ENCODE measurements at regions not wholly inside any gene's neighbourhood (a gene's known extent, or its start where the extent isn't known, plus 50 kb on each side); places are given as distances from the start of the nearest gene placed in this dataset.

GRCh38 chr17:71188811-71189492 is 931.9 kb upstream of the SOX9 start (continued):
- TF ChIP-seq CHD7 (IDR thresholded peaks at IDR 0.05; ENCODE audit: insufficient replicate concordance, low read length) (no peak), CBX5 (IDR thresholded peaks at IDR 0.05; ENCODE audit: low read depth, low read length) (no peak), HDAC6 (IDR thresholded peaks at IDR 0.05; ENCODE audit: low read depth, low read length) (no peak), ATF3 (IDR thresholded peaks at IDR 0.05; ENCODE audit: insufficient read depth, low read depth, low read length) (no peak), RAD21 (IDR thresholded peaks at IDR 0.05 in 1 of 2, conservative IDR thresholded peaks at IDR 0.05 in 1 of 2; ENCODE audit: low read depth in 2 of 2, low read length in 2 of 2) (no peak), HDAC2 (IDR thresholded peaks at IDR 0.05; ENCODE audit: borderline replicate concordance in 1 of 2, low read depth in 2 of 2, low read length in 2 of 2) (no peak), KDM1A (IDR thresholded peaks at IDR 0.05; ENCODE audit: borderline replicate concordance, low read length) (no peak), NANOG (IDR thresholded peaks at IDR 0.05; ENCODE audit: insufficient read depth, low read depth, low read length, poor library complexity, severe bottlenecking) (no peak), CEBPB (IDR thresholded peaks at IDR 0.05; ENCODE audit: low read depth, low read length) (no peak)
